SU-DHL-6 (cell line): ENCODE measurements at regions not wholly inside any gene's neighbourhood (a gene's known extent, or its start where the extent isn't known, plus 50 kb on each side); places are given as distances from the start of the nearest gene placed in this dataset.

Experiments used
- H2AFZ ChIP-seq: fragments of 200-600 bp; sonication (generic); 2 replicates; pipeline ENCODE4 v1.6.1; 2014; ENCODE audit warnings: low read depth, mild to moderate bottlenecking, moderate library complexity, mixed read lengths, antibody characterized with exemption, low read length; ENCODE audit not compliant: severe bottlenecking
- H3F3A ChIP-seq: fragments of 200-600 bp; shearing (Covaris generic); 2 replicates; pipeline ENCODE4 v1.6.0; 2016; ENCODE audit warnings: antibody characterized with exemption, mild to moderate bottlenecking; ENCODE audit not compliant: insufficient read depth
- H3K27ac ChIP-seq: fragments of 200-600 bp; sonication (generic); 2 replicates; pipeline ENCODE4 v1.5.1; 2016; ENCODE audit warnings: low read depth, mild to moderate bottlenecking, low read length, moderate library complexity, mixed read lengths
- H3K27me3 ChIP-seq: fragments of 200-600 bp; sonication (generic), shearing (Covaris generic); 2 replicates; pipeline ENCODE4 v1.6.0; 2014; ENCODE audit warnings: mild to moderate bottlenecking, low read length
- H3K36me3 ChIP-seq: fragments of 200-600 bp; sonication (generic); 2 replicates; pipeline ENCODE4 v1.6.1; 2014; ENCODE audit warnings: mild to moderate bottlenecking, low read length, mixed read lengths
- H3K4me2 ChIP-seq: fragments of 300-600, 200-600 bp; shearing (Covaris generic), sonication (generic); 2 replicates; pipeline ENCODE4 v1.6.0; 2014; ENCODE audit warnings: low read length, low read depth, mild to moderate bottlenecking; ENCODE audit not compliant: poor library complexity, severe bottlenecking
- H3K4me3 ChIP-seq: fragments of 200-600 bp; sonication (generic); 2 replicates; pipeline ENCODE4 v1.5.1; 2014; ENCODE audit warnings: antibody characterized with exemption, low read length, mild to moderate bottlenecking, mixed read lengths; ENCODE audit not compliant: insufficient read depth, poor library complexity, severe bottlenecking
- H3K79me2 ChIP-seq: fragments of 200-600 bp; sonication (generic); 2 replicates; pipeline ENCODE4 v1.6.1; 2014; ENCODE audit warnings: mild to moderate bottlenecking, low read length, moderate library complexity; ENCODE audit not compliant: insufficient read depth
- H3K9ac ChIP-seq: fragments of 200-600 bp; sonication (generic); 2 replicates; pipeline ENCODE4 v1.7.0; 2014; ENCODE audit warnings: mild to moderate bottlenecking, low read length
- H3K9me2 ChIP-seq: fragments of 200-600 bp; sonication (generic); replicated peaks from 2 replicates; pipeline ENCODE4 v1.6.1; 2014; ENCODE audit warnings: low read length; ENCODE audit not compliant: insufficient read depth
- H3K9me3 ChIP-seq: fragments of 200-600 bp; sonication (generic); 2 replicates; pipeline ENCODE4 v1.6.1; 2014; ENCODE audit warnings: low read length, mixed read lengths; ENCODE audit not compliant: insufficient read depth
- H4K20me1 ChIP-seq: fragments of 200-600 bp; sonication (generic); 2 replicates; pipeline ENCODE4 v1.6.1; 2014; ENCODE audit warnings: low read depth, mild to moderate bottlenecking, antibody characterized with exemption, low read length, moderate library complexity, mixed read lengths
- EZH2phosphoT487 ChIP-seq: fragments of 200-600 bp; sonication (generic), shearing (Covaris generic); conservative IDR thresholded peaks from 2 replicates; pipeline ENCODE4 v1.6.1; 2018; ENCODE audit warnings: mild to moderate bottlenecking, antibody characterized with exemption, low read length, moderate library complexity, mixed read lengths
- TF ChIP-seq, protein P1 (sequence below): fragments of 200-600 bp; sonication (generic); IDR thresholded peaks from one replicate; pipeline ENCODE4 v1.5.1; 2017; ENCODE audit warnings: antibody characterized with exemption, mild to moderate bottlenecking, low read length, moderate library complexity; ENCODE audit not compliant: insufficient read depth, poor library complexity, severe bottlenecking

GRCh38 chr4:180688480-180688879, 1554.7 kb upstream of the TENM3 start:
- Histone ChIP-seq H3K4me2 (no peak overlapping the region), H4K20me1 (no peaks in the 10 kb centered on the region), H3K9me2 (no peaks in the 10 kb centered on the region), H3K9ac (no peak overlapping the region), H3F3A (no peaks in the 10 kb centered on the region), H3K4me3 (no peak overlapping the region), H3K36me3 (no peaks in the 10 kb centered on the region), H3K9me3 (no peaks in the 10 kb centered on the region), H3K79me2 (no peaks in the 10 kb centered on the region), H3K27me3 (no peaks in the 10 kb centered on the region), H2AFZ (no peak overlapping the region), H3K27ac (no peak overlapping the region)
- no peak for TF ChIP-seq EZH2phosphoT487
- TF ChIP-seq, protein P1, sequence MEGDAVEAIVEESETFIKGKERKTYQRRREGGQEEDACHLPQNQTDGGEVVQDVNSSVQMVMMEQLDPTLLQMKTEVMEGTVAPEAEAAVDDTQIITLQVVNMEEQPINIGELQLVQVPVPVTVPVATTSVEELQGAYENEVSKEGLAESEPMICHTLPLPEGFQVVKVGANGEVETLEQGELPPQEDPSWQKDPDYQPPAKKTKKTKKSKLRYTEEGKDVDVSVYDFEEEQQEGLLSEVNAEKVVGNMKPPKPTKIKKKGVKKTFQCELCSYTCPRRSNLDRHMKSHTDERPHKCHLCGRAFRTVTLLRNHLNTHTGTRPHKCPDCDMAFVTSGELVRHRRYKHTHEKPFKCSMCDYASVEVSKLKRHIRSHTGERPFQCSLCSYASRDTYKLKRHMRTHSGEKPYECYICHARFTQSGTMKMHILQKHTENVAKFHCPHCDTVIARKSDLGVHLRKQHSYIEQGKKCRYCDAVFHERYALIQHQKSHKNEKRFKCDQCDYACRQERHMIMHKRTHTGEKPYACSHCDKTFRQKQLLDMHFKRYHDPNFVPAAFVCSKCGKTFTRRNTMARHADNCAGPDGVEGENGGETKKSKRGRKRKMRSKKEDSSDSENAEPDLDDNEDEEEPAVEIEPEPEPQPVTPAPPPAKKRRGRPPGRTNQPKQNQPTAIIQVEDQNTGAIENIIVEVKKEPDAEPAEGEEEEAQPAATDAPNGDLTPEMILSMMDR, result no peak

- Histone ChIP-seq H2AFZ (no peak overlapping the region), H3K36me3 (no peaks in the 10 kb centered on the region), H3K4me2 (no peak overlapping the region), H3K27me3 (no peaks in the 10 kb centered on the region), H3K9me3 (no peaks in the 10 kb centered on the region), H3K9me2 (no peaks in the 10 kb centered on the region), H3K27ac (no peak overlapping the region), H3K9ac (no peak overlapping the region), H3K4me3 (no peak overlapping the region), H4K20me1 (no peaks in the 10 kb centered on the region), H3K79me2 (no peaks in the 10 kb centered on the region), H3F3A (no peaks in the 10 kb centered on the region)
- TF ChIP-seq, protein P1, result no peak
- TF ChIP-seq EZH2phosphoT487, result no peak
Measured at GRCh38 chr4:180694875-180695274, 1548.3 kb upstream of the TENM3 start.

- H3K9me2 ChIP-seq, result no peaks in the 10 kb centered on the region
- TF ChIP-seq EZH2phosphoT487, result no peak
- TF ChIP-seq, protein P1, result no peak
- no peak overlapping the region for H3K4me2 ChIP-seq
Measured at GRCh38 chr4:180695851-180696250, 1547.4 kb upstream of the TENM3 start.

More at GRCh38 chr4:180695851-180696250, 1547.4 kb upstream of the TENM3 start:
- no peaks in the 10 kb centered on the region for H3K9me3 ChIP-seq
- H2AFZ ChIP-seq, result no peak overlapping the region
- H4K20me1 ChIP-seq, result no peaks in the 10 kb centered on the region
- no peak overlapping the region for H3K4me3 ChIP-seq
- no peaks in the 10 kb centered on the region for H3K27me3 ChIP-seq
- no peaks in the 10 kb centered on the region for H3F3A ChIP-seq
- H3K9ac ChIP-seq, result no peak overlapping the region
- no peaks in the 10 kb centered on the region for H3K79me2 ChIP-seq
- no peaks in the 10 kb centered on the region for H3K36me3 ChIP-seq
- H3K27ac ChIP-seq, result no peak overlapping the region
